BE2C (cell line): ENCODE measurements at regions not wholly inside any gene's neighbourhood (a gene's known extent, or its start where the extent isn't known, plus 50 kb on each side); places are given as distances from the start of the nearest gene placed in this dataset.
"Not testable (repeated sequence)": the region's sequence is repeated elsewhere in the genome, so short reads cannot be mapped to it uniquely, and the experiment has no call there.

Experiments
- DNase-seq: peaks from one replicate; pipeline ENCODE4 v3.0.0-alpha.2; 2020
- H3K27me3 ChIP-seq: fragments of 250-450 bp; sonication (Bioruptor Pico); 2 replicates; pipeline ENCODE4 v1.5.1; 2020; ENCODE audit warnings: mild to moderate bottlenecking
- H3K36me3 ChIP-seq: fragments of 250-450 bp; sonication (Bioruptor Pico); 2 replicates; pipeline ENCODE4 v1.5.1; 2020; ENCODE audit warnings: mild to moderate bottlenecking
- H3K4me1 ChIP-seq: fragments of 250-450 bp; sonication (Bioruptor Pico); 2 replicates; pipeline ENCODE4 v1.5.1; 2020
- H3K4me3 ChIP-seq: 2 replicates; pipeline ENCODE4 v1.5.1; 2011; ENCODE audit warnings: low read depth, low read length
- H3K9me3 ChIP-seq: fragments of 250-450 bp; sonication (Bioruptor Pico); 2 replicates; pipeline ENCODE4 v1.5.1; 2020
- CTCF ChIP-seq: IDR thresholded peaks from 2 replicates; pipeline ENCODE4 v1.5.1; 2012; ENCODE audit warnings: mild to moderate bottlenecking, low read depth, low read length

- H3K27me3 ChIP-seq: no peaks in the 10 kb centered on the region
- no peaks in the 10 kb centered on the region for H3K36me3 ChIP-seq
- DNase-seq: no peak
- peaks cover 9% of the 10 kb centered on the region; the same call in 1 of the 2 replicates for H3K4me1 ChIP-seq
- no peak overlapping the region for H3K4me3 ChIP-seq
- TF ChIP-seq CTCF: no peak
- no peaks in the 10 kb centered on the region; the same call in 1 of the 2 replicates for H3K9me3 ChIP-seq
These were observed 731.1 kb downstream of the RNF144A start for GRCh38 chr2:7648221-7648795.

GRCh38 chr2:7649461-7650228, 732.4 kb downstream of the RNF144A start:
- no peak for TF ChIP-seq CTCF
- Histone ChIP-seq H3K27me3 (no peaks in the 10 kb centered on the region), H3K36me3 (no peaks in the 10 kb centered on the region), H3K9me3 (no peaks in the 10 kb centered on the region; the same call in 1 of the 2 replicates), H3K4me1 (peaks cover 9% of the 10 kb centered on the region; the same call in 1 of the 2 replicates), H3K4me3 (no peak overlapping the region)
- DNase-seq: no peak

GRCh38 chr2:7653617-7654016, 736.4 kb downstream of the RNF144A start:
- Histone ChIP-seq H3K9me3 (no peaks in the 10 kb centered on the region; the same call in none of the 2 replicates), H3K4me1 (no peaks in the 10 kb centered on the region), H3K27me3 (no peaks in the 10 kb centered on the region), H3K4me3 (no peak overlapping the region), H3K36me3 (no peaks in the 10 kb centered on the region)
- no peak for TF ChIP-seq CTCF
- no peak for DNase-seq

- DNase-seq: no peak
- H3K9me3 ChIP-seq: no peaks in the 10 kb centered on the region; the same call in none of the 2 replicates
- H3K36me3 ChIP-seq: no peaks in the 10 kb centered on the region
- H3K27me3 ChIP-seq: no peaks in the 10 kb centered on the region
- no peaks in the 10 kb centered on the region for H3K4me1 ChIP-seq
- no peak overlapping the region for H3K4me3 ChIP-seq
- TF ChIP-seq CTCF: no peak
These were observed 738.4 kb downstream of the RNF144A start for GRCh38 chr2:7655629-7656028.

GRCh38 chr2:7657526-7657925, 740.3 kb downstream of the RNF144A start:
- not testable (repeated sequence) for H3K4me3 ChIP-seq, H3K27me3 ChIP-seq, H3K36me3 ChIP-seq, H3K4me1 ChIP-seq, H3K9me3 ChIP-seq, DNase-seq

- no peak for DNase-seq
- no peaks in the 10 kb centered on the region for H3K36me3 ChIP-seq
- TF ChIP-seq CTCF: no peak
- H3K9me3 ChIP-seq: no peaks in the 10 kb centered on the region; the same call in none of the 2 replicates
- no peaks in the 10 kb centered on the region; the same call in 1 of the 2 replicates for H3K4me1 ChIP-seq
- no peak overlapping the region for H3K4me3 ChIP-seq
- no peaks in the 10 kb centered on the region for H3K27me3 ChIP-seq
These were observed 741.3 kb downstream of the RNF144A start for GRCh38 chr2:7658486-7658885.
